Activated T-helper 1 cell treated with anti-CD3 and anti-CD28 coated beads, Interleukin-2, amount 50 U/mL, for 16 hours (primary cell): ENCODE measurements at regions not wholly inside any gene's neighbourhood (a gene's known extent, or its start where the extent isn't known, plus 50 kb on each side); places are given as distances from the start of the nearest gene placed in this dataset.

Source experiments
- DNase-seq, 2 donors: peaks; one replicate each; pipeline ENCODE4 v3.0.0-alpha.2; 2020; ENCODE audit warnings: low read depth in 1 of 2, low spot score in 1 of 2

DNA sequence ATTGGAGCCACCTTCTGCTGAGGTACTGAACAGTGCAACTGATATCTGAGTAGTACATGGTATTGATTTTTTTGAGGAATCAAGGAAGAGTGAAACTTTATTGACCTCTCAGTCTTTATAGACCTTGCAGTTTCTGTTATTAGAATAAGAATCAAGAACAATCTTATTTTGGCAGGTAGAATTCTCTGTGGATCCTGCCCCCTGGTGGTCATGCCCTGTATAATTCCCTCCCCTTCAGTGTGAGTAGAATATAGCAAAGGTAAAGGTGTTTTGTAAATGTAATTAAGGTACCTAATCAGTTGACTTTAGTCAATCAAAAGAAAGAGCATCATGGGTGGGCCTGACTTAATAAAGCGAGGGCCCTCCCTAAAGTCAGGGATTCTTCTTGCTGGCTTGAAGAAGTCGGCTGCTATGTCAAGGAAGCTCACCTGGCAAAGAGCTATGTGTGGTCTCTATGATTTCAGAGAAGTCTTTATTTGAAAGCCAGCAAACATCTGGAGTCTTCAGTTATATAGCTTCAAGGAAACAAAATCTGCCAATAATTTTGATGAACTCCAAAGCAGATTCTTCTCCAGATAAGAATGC lies 142.8 kb downstream of the LSM5 start:
- no peak for DNase-seq

DNA sequence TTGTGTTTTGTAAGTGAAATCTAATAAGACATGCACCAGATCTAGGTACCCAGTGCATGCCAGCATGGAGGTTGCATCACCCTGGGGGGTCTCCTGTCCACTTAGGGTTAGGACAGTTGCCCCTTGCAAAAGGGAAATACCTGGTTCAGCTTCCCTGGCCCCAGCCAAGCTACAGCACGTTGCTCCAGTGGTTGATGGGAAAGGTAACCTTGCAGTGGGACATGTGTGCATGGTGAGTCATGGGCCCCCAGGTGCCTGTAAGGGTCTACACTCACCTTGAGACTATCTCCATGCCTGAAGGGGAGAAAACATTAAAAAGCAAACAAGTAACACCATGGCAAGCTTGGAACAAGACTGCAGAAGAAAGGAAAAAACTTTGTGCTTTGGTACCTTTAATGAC lies 143.9 kb downstream of the LSM5 start:
- no peak for DNase-seq

DNA sequence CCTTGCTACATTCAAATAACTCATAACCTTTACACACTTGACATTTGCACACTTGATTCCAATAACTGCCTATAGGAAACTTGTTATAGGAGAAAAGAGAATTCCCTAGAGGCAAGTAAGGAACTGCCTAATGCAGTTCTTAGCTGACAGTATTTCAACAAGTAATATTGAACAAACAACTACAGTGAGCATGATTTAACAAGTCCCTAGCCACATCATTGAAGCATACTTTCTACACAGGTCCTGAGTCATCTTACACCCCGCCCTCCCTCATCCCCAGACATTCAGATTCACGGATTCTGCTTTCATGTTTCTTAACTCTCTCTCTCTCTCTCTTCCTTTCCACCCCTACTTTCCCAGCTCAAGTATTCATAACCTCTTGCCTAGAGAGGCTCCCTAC lies 153.5 kb downstream of the LSM5 start:
- no peak for DNase-seq

GRCh38 chr7:32335107-32335506 lies 155.1 kb downstream of the LSM5 start:
- no peak for DNase-seq

- no peak for DNase-seq
Observed at GRCh38 chr7:32330602-32331001, 159.6 kb downstream of the LSM5 start.

- DNase-seq = no peak
Observed at GRCh38 chr7:32326078-32326477, 164.1 kb downstream of the LSM5 start.

GRCh38 chr7:32323712-32324111 lies 166.5 kb downstream of the LSM5 start:
- no peak for DNase-seq

DNA sequence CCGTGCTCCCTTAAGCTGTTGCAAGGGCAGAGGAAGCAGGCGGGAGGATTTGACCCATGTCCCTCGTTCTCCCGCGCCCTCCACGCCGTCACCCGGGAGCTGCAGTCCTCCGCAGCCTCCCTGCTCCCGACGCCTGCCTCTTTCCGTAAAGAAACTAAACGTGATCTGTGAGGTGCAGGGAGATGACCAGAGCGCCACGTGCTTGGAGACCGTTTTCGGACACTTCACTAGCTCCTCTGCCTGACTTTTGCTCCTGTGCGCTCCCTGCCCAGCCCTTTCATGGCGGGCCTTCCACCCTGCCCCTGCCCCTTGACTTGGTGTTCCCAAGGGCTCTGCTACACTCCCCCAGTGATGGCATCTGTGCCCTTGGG lies 171.2 kb downstream of the LSM5 start:
- DNase-seq = no peak

DNA sequence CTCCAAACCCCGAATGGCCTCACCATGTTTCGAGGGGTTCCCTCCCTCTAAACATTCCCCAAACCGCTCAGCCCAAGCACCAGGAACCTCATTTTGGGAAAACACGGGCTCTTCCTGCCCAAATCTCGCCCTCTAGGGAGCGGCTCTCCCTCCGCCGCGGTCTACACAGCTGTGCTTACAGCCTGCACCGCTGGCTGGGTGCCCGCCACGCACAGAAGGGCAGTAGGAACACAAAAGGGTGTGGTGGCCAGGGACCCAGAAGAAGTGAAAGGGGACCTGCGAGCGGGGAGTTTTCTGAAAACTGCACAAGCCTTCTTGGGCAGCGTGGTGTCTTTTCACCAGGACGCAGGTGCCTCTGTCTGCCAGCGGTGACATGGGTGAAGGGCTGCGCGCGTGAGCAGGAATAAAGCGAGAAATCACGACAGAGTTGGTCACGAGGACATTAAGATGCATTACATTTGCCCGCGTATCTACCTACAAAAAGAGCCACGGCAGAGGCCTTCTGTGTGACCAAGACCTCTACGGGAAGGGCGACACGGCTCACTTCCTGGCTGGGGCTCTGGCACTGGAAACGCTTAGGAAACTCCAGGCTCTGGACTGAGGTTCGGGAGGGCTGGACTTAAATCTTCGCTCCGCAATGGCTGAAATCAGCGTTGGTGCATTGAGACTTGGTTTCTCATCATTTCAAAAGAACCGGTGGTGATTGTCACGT lies 171.7 kb downstream of the LSM5 start:
- no peak for DNase-seq

GRCh38 chr7:32316839-32317238 lies 173.3 kb downstream of the LSM5 start:
- no peak for DNase-seq

- no peak for DNase-seq
Observed at GRCh38 chr7:32314761-32315160, 175.4 kb downstream of the LSM5 start.

DNA sequence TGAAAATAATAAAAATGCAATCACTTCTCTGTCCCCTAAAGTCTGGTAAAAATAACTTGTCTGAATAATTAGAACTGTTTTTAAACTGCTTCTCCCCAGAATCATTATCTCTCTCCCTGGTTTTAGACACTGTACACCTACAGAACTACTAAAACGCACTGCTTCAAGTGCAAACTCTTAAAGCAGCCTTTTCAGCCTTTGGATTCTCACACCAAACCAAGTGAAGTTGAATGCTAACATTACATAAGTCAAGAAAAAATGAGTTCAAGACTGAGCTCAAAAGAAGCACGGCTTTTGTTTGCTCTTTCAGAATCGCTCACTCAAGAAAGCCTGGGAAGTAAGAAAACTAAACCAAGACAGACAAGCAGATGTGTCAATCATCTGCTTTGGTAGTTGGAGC lies 188.8 kb downstream of the LSM5 start:
- DNase-seq = no peak

DNA sequence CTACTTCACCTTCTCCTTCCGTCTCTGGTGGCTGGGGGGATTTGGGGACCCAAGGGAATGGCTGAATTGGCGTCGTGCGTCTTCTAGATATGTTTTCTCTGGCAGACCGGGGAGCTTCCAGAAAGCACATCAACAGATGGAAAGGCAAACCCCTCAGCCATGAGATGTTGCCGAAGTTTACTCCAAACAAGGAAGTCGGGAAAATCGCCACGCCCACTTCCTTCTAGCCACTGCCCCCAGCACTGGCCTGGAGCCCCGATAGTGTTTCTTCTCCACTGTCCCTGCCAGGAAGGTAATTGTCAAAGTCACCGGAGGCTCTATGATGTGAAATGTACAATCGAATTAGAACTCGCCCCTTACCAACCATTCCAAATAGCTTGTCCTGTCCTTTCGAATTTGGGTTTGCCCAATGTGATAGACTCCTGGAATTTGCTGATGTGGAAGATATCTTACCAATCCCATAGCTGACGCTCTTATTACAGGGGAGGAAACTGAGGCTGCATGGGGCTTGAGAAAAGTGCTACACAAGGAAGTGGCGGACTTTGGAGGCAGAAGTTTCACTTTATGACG lies 191.0 kb downstream of the LSM5 start:
- no peak for DNase-seq

- no peak for DNase-seq
Observed at GRCh38 chr7:32298408-32299132, 191.6 kb downstream of the LSM5 start.

DNA sequence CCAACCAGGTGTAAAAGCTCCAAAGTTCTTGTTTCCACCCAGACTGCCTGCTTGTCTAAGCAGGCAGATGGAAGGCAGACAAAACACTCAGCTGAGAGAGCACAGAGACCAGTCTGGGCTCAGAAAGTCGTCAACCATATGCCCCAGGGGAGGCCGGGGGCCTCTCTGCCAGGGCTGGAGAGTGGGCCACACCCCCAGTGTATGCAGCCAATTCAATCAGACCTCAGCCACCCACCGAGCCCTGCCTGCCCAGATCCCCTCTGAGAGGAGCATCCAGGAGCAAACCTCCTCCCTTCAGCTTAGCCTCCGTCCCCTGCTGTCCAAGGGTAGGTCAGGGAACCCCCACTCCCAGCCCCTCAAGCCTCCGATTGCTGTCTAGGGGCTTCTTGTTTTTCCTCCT lies 196.3 kb downstream of the LSM5 start:
- no peak for DNase-seq

DNA sequence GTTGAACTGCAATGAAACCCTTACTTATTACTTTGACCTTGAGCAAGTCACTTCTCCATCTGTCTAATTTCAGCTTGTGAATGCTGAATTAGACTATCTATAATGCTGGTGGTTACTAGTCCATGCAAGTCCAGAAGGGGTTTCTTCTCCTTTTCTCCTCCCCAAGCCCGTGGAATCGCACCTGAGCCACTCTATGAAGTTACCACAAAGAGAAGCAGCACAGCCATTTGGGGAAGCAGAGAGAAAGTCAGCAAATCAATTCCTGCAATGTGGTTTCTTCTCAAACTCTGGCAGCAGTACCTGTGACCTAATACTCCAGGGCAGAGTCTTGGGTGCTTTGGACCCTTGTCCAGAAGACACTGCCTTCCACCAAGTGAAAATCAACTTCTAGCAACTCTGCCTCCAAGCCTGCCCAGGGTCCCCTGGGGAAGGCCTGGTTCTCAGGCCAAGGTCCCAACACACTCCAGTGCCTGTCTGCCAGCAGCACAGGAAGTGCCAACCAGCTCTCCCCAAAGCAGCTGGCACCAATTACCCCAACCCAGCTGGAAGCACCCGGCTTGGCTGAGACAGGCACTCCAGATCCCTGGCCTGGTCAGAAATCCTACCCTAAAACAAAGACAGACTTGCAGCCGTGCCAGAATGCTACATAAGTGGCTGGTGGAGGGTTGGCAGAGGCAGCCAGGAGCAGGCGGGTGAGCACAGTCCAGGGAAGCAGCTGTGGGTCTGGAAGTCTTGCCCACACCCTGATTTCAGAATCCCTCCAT lies 200.3 kb downstream of the LSM5 start:
- DNase-seq = no peak

GRCh38 chr7:32285698-32286097 lies 204.5 kb downstream of the LSM5 start:
- no peak for DNase-seq

DNA sequence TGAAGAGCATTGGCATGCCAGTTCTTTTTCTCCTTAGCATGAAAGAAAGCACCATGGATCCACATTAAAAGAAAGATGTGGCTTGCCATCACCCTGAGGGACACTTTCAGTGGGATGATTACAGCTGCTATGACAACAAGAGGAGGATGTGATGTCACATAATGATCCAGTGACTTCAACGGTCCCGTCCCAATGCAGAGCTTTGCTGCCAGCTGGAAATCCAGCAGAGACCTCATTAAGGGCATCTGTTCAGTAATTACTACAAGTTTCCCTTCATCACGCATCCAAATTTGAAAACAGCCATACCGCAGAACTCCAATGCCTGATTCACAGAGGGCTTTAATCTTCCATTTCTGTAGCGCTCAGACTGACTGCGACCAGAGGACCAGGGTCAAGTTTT lies 206.6 kb downstream of the LSM5 start:
- no peak for DNase-seq

- no peak for DNase-seq
Observed at GRCh38 chr7:32279500-32279899, 209.3 kb upstream of the PDE1C start.

GRCh38 chr7:32275216-32276009 lies 205.2 kb upstream of the PDE1C start:
- DNase-seq = no peak

DNA sequence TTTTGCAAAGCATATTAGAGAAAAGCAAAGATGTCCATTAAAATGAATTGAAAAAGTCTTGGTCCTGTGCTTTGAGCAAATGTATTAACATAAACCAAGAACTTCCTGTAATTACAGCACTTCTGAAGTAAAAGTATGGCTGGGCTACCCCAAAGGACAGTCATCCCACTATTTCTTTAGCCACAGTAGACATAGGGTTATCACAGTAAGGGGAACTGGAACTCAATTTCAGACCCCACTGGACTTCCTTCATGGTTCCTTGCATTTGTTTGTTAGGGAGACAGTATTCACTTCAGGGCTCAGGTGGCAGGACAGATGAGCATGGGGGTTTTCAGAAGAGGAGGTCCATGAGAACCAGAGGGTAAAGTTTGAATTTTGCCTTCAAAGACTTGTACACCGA lies 203.1 kb upstream of the PDE1C start:
- DNase-seq = no peak
